ENCODE measurements at regions not wholly inside any gene's neighbourhood (a gene's known extent, or its start where the extent isn't known, plus 50 kb on each side); places are given as distances from the start of the nearest gene placed in this dataset.
"Not testable (repeated sequence)": the region's sequence is repeated elsewhere in the genome, so short reads cannot be mapped to it uniquely, and the experiment has no call there.

DNA sequence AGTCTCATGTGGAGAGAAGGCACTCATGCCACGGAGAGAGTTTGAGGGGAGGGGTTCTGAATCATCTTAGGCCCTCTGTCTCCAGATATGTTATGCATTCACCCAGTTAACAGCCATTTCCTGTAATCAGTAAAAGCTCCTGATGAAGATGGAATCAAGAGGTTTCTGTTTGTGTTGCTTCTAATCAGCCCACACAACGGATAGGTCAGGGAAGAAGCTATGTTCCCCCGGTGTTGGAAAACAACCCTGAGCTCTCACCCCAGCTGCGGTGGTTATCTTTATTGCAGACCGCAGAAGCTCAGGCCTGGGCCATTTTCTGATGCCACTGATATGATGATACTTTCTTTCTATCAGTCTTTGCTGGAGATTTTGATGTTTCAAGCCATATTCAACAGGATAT, 338.5 kb upstream of the ONECUT1 start:
- Histone ChIP-seq H3K27me3 (no peaks in the 10 kb centered on the region), H3K36me3 (replicated peaks in 1 of 2; ENCODE audit: insufficient read depth in 1 of 2, low read depth in 2 of 2) (no peaks in the 10 kb centered on the region), H3K9me3 (no peaks in the 10 kb centered on the region), H3K27ac (no peak overlapping the region), H3K4me1 (peaks cover 3% of the 10 kb centered on the region), H3K4me3 (no peak overlapping the region)
- intact Hi-C loops (cut with DNase I) = no loop called here
- ATAC-seq (no peak), DNase-seq (no peak)
- 74 to 84% methylated on average over 5 of the region's 5 CpGs for WGBS, 2 donors
- TF ChIP-seq, protein P1, sequence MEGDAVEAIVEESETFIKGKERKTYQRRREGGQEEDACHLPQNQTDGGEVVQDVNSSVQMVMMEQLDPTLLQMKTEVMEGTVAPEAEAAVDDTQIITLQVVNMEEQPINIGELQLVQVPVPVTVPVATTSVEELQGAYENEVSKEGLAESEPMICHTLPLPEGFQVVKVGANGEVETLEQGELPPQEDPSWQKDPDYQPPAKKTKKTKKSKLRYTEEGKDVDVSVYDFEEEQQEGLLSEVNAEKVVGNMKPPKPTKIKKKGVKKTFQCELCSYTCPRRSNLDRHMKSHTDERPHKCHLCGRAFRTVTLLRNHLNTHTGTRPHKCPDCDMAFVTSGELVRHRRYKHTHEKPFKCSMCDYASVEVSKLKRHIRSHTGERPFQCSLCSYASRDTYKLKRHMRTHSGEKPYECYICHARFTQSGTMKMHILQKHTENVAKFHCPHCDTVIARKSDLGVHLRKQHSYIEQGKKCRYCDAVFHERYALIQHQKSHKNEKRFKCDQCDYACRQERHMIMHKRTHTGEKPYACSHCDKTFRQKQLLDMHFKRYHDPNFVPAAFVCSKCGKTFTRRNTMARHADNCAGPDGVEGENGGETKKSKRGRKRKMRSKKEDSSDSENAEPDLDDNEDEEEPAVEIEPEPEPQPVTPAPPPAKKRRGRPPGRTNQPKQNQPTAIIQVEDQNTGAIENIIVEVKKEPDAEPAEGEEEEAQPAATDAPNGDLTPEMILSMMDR (IDR thresholded peaks at IDR 0.05) = no peak
- no peak for TF ChIP-seq POLR2A (IDR thresholded peaks at IDR 0.05)

DNA sequence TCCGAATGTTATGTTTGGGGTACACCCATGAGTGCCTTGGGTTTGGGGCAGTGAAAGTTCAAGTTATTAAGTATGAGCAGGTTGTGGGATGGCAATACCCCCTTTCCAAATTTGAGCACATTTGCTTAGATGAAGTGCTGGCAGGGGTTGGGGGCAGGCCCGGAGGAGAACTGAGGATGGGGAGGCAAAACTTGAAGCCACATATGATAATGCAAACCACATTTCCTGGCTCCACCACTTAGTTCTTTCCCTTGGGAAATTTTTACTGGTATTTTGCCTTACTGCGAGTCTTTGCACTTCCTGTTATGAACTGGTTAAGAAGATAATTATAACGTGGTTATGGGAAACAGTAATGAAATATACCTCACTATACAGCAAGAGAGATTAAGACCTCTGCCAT, 336.0 kb upstream of the ONECUT1 start:
- H3K27me3 ChIP-seq = no peaks in the 10 kb centered on the region
- no peaks in the 10 kb centered on the region for H3K36me3 ChIP-seq (replicated peaks in 1 of 2; ENCODE audit: insufficient read depth in 1 of 2, low read depth in 2 of 2)
- WGBS, 2 donors = 51 to 82% methylated on average over 4 of the region's 4 CpGs
- intact Hi-C loops (cut with DNase I) = no loop called here
- peaks cover 8% of the 10 kb centered on the region for H3K4me1 ChIP-seq
- no peak overlapping the region for H3K27ac ChIP-seq
- H3K4me3 ChIP-seq = no peak overlapping the region
- ATAC-seq (no peak), DNase-seq (no peak)
- TF ChIP-seq POLR2A (IDR thresholded peaks at IDR 0.05) = no peak
- TF ChIP-seq, protein P1 (IDR thresholded peaks at IDR 0.05) = no peak
- no peaks in the 10 kb centered on the region for H3K9me3 ChIP-seq

DNA sequence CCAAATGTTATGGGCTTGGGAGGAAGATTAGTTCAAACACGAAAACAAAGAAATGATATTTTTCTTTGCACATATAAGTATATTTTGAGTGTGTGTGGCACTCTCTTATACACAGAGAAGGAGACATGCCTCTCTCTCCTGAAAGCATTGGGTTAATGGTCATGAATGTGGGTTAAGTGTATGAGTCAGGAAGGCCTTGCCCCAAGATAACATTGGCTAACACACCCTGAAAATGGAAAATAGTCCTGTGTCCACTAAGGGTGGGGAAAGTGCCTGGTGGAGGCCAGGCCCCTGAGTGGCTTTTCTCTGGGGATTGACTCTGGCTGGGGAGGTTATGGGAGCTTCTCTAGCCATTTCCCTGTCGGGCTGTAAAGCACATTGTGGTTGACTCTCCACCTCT, 332.7 kb upstream of the ONECUT1 start:
- Histone ChIP-seq H3K4me3 (no peak overlapping the region), H3K36me3 (replicated peaks in 1 of 2; ENCODE audit: insufficient read depth in 1 of 2, low read depth in 2 of 2) (no peaks in the 10 kb centered on the region), H3K27ac (no peak overlapping the region), H3K4me1 (peaks cover 8% of the 10 kb centered on the region), H3K9me3 (no peaks in the 10 kb centered on the region), H3K27me3 (no peaks in the 10 kb centered on the region)
- TF ChIP-seq, protein P1 (IDR thresholded peaks at IDR 0.05) = no peak
- TF ChIP-seq POLR2A (IDR thresholded peaks at IDR 0.05) = no peak
- ATAC-seq (no peak), DNase-seq (no peak)
- 89 to 95% methylated on average over 2 of the region's 2 CpGs for WGBS, 2 donors
- intact Hi-C loops (cut with DNase I) = no loop called here

DNA sequence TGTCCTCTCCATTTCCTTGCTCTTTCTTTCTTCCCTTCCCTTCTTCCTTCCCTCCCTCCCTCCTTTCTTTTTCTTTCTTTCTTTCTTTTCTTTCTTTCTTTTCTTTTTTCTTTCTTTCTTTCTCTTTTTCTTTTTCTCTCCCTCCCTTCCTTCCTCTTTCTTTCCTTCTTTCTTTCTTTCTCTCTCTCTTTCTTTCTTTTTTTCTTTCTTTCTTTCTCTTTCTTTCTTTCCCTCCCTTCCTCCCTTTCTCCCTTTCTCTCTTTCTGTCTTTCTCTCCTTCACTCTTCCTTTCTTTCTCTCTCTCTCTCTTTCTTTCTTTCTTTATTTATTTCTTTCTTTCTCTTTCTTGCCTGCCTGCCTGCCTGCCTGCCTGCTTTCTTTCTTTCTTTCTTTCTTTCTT, 326.8 kb upstream of the ONECUT1 start:
- intact Hi-C loops (cut with DNase I); H3K36me3 ChIP-seq (replicated peaks in 1 of 2; ENCODE audit: insufficient read depth in 1 of 2, low read depth in 2 of 2); H3K4me1 ChIP-seq; H3K27ac ChIP-seq; DNase-seq; H3K4me3 ChIP-seq; ATAC-seq; H3K27me3 ChIP-seq; H3K9me3 ChIP-seq: not testable (repeated sequence)

DNA sequence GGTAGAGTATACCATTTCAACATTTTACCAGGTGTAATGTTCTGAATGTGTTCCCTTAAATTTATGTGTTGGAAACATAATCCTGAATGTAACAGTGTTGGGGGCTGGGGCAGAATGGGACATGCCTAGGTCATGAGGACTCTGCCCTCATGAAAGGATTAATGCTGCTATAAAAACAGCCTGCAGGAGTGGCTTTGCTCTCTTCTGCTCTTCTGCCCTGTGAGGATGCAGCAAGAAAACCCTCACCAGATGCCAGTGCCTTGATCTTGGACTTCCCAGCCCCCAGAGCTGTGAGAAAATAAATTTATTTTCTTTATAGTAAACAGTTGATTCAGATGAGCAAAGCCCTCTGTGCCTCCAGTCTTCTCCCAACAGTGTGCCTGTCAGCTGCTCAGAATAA, 326.0 kb upstream of the ONECUT1 start:
- intact Hi-C loops (cut with DNase I) = no loop called here
- TF ChIP-seq, protein P1 (IDR thresholded peaks at IDR 0.05) = no peak
- TF ChIP-seq POLR2A (IDR thresholded peaks at IDR 0.05) = no peak
- Histone ChIP-seq H3K27me3 (no peaks in the 10 kb centered on the region), H3K4me1 (no peaks in the 10 kb centered on the region), H3K27ac (no peak overlapping the region), H3K4me3 (no peak overlapping the region), H3K36me3 (replicated peaks in 1 of 2; ENCODE audit: insufficient read depth in 1 of 2, low read depth in 2 of 2) (no peaks in the 10 kb centered on the region), H3K9me3 (no peaks in the 10 kb centered on the region)
- ATAC-seq (no peak), DNase-seq (no peak)
